ENCODE measurements at regions not wholly inside any gene's neighbourhood (a gene's known extent, or its start where the extent isn't known, plus 50 kb on each side); places are given as distances from the start of the nearest gene placed in this dataset.
A peak's percentile ranks its signal among the peaks of the same experiment; 100 is the strongest.

- peaks cover 59% of the 10 kb centered on the region for H3K27me3 Mint-ChIP-seq
Observed at GRCh38 chr13:112202966-112203365, 136.0 kb downstream of the SOX1 start.

DNA sequence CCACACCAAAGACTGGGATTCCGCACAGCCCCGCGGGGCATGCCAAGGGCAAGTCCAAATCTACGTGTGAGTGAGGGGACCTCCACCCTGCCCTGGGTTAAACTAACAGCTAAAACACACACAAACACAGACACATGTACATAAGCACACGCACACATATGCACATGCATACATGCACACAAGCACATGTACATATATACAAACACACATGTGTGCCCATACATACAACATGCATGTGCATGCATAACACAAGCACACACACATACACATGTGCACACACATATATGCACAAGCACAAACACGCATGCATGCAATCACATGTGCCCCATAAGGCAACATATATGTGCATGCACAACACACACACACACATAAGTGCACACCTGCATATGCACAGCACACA, 136.7 kb downstream of the SOX1 start:
- no peak for TF ChIP-seq CTCF (IDR thresholded peaks at IDR 0.05; ENCODE audit: unreplicated experiment)
- Mint-ChIP-seq H3K27me3 (peaks cover 63% of the 10 kb centered on the region), H3K4me1 (ENCODE audit: low read depth) (peaks cover 6% of the 10 kb centered on the region), H3K4me3 (ENCODE audit: low read depth) (no peak overlapping the region), H3K36me3 (ENCODE audit: insufficient read depth) (no peaks in the 10 kb centered on the region), H3K27ac (no peak overlapping the region), H3K9me3 (ENCODE audit: low read depth) (no peaks in the 10 kb centered on the region)
- no peak for DNase-seq (ENCODE audit: low spot score, unreplicated experiment)

More at GRCh38 chr13:112202966-112203365, 136.0 kb downstream of the SOX1 start:
- Mint-ChIP-seq H3K27ac (no peak overlapping the region), H3K4me3 (ENCODE audit: low read depth) (no peak overlapping the region), H3K36me3 (ENCODE audit: insufficient read depth) (no peaks in the 10 kb centered on the region), H3K9me3 (ENCODE audit: low read depth) (no peaks in the 10 kb centered on the region), H3K4me1 (ENCODE audit: low read depth) (peaks cover 6% of the 10 kb centered on the region)
- no peak for TF ChIP-seq CTCF (IDR thresholded peaks at IDR 0.05; ENCODE audit: unreplicated experiment)
- DNase-seq (ENCODE audit: low spot score, unreplicated experiment), result no peak

GRCh38 chr13:112204346-112205327, 137.7 kb downstream of the SOX1 start:
- Mint-ChIP-seq H3K27ac (peak overlapping the region; percentile 85), H3K4me1 (ENCODE audit: low read depth) (peaks cover 6% of the 10 kb centered on the region)

DNA sequence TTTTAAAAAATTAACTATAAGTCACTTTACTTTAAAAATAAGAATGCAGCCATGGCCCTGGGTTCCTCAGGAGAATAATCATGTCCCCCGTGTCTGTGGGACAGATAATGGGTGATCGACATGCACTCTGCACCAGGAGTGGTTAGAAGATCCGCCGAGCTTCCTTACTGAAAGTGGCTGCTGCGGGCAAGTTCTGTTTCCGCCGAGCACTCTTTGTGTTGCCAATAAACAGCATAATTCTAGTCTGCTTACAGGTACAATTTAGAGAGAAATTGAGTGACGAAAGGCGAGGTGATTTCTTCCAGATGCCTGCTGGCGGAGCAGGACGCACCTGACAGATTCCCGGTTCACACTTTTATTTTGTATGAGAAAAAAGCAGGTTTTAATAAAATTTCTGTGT, 139.0 kb downstream of the SOX1 start:
- Mint-ChIP-seq H3K4me1 (ENCODE audit: low read depth) (peaks cover 6% of the 10 kb centered on the region), H3K9me3 (ENCODE audit: low read depth) (no peaks in the 10 kb centered on the region), H3K36me3 (ENCODE audit: insufficient read depth) (no peaks in the 10 kb centered on the region), H3K27me3 (peaks cover 70% of the 10 kb centered on the region), H3K27ac (no peak overlapping the region), H3K4me3 (ENCODE audit: low read depth) (no peak overlapping the region)
- no peak for DNase-seq (ENCODE audit: low spot score, unreplicated experiment)
- no peak for TF ChIP-seq CTCF (IDR thresholded peaks at IDR 0.05; ENCODE audit: unreplicated experiment)

More at GRCh38 chr13:112204346-112205327, 137.7 kb downstream of the SOX1 start:
- peak overlapping the region; percentile 8 for H3K4me3 Mint-ChIP-seq (ENCODE audit: low read depth)
- TF ChIP-seq CTCF (IDR thresholded peaks at IDR 0.05; ENCODE audit: unreplicated experiment), result no peak
- H3K9me3 Mint-ChIP-seq (ENCODE audit: low read depth), result no peaks in the 10 kb centered on the region
- H3K27me3 Mint-ChIP-seq, result peaks cover 66% of the 10 kb centered on the region
- DNase-seq (ENCODE audit: low spot score, unreplicated experiment), result no peak
- H3K36me3 Mint-ChIP-seq (ENCODE audit: insufficient read depth), result no peaks in the 10 kb centered on the region

DNA sequence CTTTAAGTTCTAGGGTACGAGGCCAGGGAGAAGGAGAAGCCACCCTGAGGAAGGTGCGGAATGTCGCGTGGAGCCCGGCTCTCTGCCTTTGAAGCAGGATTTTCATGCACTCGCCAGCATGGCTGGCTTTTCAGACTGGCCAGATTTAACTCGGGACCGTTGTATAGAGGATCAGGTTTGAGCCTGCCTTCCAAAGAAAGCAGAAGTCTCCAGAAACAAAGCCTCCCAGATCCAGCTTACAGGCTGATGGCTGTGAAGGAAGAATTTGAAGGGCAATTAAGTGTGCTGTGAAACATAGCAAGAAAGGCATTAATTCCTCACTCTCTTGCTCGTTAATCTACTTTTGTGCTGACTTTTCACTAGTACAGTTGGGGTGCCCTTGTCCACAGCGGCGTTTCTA, 140.2 kb downstream of the SOX1 start:
- Mint-ChIP-seq H3K4me1 (ENCODE audit: low read depth) (peaks cover 6% of the 10 kb centered on the region), H3K9me3 (ENCODE audit: low read depth) (no peaks in the 10 kb centered on the region), H3K4me3 (ENCODE audit: low read depth) (no peak overlapping the region), H3K27ac (no peak overlapping the region), H3K36me3 (ENCODE audit: insufficient read depth) (no peaks in the 10 kb centered on the region), H3K27me3 (peaks cover 70% of the 10 kb centered on the region)
- no peak for TF ChIP-seq CTCF (IDR thresholded peaks at IDR 0.05; ENCODE audit: unreplicated experiment)
- no peak for DNase-seq (ENCODE audit: low spot score, unreplicated experiment)
